Activated CD8-positive, alpha-beta memory T cell treated with anti-CD3 and anti-CD28 coated beads for 24 hours (primary cell): ENCODE measurements at regions not wholly inside any gene's neighbourhood (a gene's known extent, or its start where the extent isn't known, plus 50 kb on each side); places are given as distances from the start of the nearest gene placed in this dataset.

Experiments used
- DNase-seq: peaks from one replicate; pipeline ENCODE4 v3.0.0-alpha.2; 2020

GRCh38 chr11:16685914-16686313 lies 52.5 kb upstream of the C11orf58 start:
- DNase-seq = no peak

GRCh38 chr11:16678466-16679116 lies 59.9 kb upstream of the C11orf58 start:
- no peak for DNase-seq

- DNase-seq = no peak
Observed at GRCh38 chr11:16669799-16670415, 68.5 kb upstream of the C11orf58 start.

DNA sequence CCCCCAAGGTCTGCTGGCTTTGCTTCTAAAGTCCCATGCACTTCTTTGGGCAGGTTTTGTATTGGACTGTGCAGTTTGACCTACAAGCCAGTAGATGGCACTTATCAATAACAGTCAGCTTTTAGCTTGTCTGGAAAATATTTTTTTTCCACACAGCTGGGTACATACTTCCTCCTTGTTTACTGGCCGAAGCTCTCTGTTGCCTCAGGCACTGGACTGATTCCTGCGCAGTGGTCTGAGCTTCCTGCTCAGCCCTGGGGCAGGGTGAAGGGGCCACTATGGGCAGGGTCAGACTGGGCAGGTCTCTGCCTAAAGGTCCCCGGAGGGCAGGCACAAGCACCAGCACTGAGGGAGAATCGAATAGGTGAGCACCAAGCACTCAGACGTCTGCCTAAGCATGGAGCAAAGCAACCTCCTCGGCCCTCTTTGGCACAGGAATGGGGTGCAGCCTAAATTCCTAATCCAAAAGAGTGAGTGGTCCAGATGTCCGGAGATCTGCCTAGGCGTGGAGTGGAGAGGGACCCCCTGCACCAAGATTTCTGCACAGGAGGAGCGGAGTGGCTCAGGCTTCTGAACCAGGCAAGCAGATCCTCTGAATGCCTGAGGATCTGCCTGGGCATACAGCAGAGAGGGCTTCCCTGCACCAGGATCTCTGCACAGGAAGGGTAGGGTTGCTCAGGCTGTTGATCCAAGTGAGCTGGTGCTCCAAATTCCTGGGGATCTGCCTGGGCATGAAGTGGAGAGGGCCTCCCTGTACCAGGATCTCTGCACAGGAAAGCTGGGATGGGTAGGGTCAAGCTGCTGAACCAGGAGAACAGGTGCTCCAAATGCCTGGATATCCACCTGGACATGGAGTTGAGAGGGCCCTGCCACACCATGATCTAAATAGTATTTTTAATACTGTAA lies 105.9 kb upstream of the C11orf58 start:
- DNase-seq = no peak

- no peak for DNase-seq
Observed at GRCh38 chr11:16630651-16631050, 107.8 kb upstream of the C11orf58 start.

DNA sequence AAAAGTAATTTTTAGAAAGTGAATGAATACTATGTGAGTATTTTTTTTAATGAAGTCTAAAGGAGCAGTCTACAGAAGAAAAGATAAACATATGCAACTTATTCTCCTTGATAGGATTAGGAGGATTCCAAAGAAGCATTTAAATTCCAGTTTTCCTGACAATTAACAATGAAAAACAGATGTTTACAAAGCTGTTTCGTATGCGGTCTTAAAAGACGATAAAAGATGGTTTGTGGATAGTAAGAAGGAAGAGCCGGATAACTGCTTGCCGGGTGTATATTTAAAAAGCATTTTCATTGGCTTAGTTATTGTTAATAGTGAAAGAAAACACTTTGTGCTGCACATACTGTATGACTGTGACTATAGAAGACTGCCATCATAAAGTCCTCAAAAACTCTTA lies 120.0 kb upstream of the C11orf58 start:
- DNase-seq = no peak

DNA sequence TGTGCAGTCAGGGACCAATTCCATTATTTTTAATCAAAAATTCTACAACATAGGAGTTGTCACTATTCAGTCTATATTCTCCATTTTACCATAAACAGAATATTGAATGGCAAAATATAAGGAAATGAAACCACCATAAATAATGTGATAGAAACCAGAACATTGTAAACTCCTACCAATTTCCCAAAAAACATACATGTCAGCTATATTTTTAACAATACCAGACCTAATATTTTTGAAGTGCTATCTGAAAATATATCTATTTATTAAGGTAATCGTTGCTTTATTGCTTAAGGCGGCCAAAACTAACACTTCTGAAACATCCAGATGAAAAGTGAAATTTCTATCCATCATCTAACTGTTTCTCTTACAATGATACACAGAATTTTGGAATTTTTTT lies 123.0 kb upstream of the C11orf58 start:
- no peak for DNase-seq

- DNase-seq = peak; percentile 81
Observed at GRCh38 chr11:16613512-16614381, 124.7 kb upstream of the C11orf58 start.

GRCh38 chr11:16613262-16613511 lies 125.3 kb upstream of the C11orf58 start:
- DNase-seq = no peak

DNA sequence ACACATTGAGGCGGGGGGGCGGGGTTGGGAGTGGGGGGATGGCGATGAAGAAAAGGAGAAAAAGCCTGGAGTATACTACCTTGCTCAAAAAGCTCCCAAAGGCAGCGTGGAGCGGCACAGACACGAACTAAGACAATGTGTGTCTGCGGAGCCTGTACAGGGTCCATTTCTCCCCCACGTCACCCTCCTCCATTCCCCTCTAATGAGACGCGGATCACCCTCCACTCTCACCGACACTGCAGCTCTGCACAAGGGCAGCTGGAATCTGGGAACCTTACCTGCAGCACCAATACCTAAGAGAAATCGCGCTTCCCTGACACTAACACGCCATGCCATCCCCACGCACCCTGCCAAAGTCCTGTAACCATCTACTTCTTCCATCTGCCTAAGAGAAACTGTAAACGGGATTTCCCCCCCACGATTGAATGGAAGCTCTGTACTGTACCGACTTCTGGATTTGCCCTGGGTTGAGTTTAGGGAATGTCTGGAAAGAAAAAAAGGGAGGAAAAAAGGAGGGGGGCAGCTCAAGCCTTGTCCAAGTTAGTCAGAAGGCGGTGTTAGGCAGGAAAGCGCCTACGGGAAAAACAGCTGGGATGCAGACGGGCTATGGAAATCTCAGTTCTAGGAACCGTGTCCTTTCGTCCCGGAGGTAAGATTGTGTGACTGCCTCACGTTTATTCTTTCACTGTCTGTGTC lies 125.7 kb upstream of the C11orf58 start:
- DNase-seq = no peak

- DNase-seq = no peak
Observed at GRCh38 chr11:16611926-16612565, 126.4 kb upstream of the C11orf58 start.

GRCh38 chr11:16611401-16611921 lies 127.0 kb upstream of the C11orf58 start:
- DNase-seq = no peak

DNA sequence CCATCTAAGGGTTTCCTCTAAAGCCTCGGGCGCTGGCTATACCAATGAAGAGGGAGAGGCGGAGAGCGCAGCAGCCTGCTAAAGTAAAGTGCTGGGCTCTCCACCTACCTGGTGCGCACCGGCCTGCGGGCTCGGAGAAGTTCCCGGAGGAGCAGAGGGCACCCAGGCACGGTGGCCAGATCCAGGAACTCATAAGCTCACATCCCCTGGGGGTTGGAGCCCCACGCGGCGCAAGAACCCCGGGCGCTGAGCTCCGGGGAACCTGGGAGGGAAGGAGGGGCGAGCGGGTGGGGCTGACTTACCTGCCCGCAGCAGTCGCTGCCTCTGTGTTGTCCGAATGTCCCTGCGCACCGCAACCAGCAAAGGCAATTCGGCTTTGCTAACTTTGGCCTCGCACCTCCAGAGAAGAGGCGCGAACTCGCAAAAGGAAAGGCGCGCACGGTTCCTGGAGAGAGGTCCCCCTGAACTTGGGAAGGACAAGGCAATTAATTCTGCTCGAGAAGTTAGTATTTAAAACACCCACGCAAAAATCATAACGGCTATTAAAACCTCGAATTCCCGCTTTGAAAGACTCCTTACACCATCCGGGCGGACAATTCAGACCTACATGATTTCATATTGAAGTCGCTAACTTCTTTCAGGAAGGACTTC lies 127.6 kb upstream of the C11orf58 start:
- DNase-seq = no peak

- no peak for DNase-seq
Observed at GRCh38 chr11:16610213-16610737, 128.2 kb upstream of the C11orf58 start.

DNA sequence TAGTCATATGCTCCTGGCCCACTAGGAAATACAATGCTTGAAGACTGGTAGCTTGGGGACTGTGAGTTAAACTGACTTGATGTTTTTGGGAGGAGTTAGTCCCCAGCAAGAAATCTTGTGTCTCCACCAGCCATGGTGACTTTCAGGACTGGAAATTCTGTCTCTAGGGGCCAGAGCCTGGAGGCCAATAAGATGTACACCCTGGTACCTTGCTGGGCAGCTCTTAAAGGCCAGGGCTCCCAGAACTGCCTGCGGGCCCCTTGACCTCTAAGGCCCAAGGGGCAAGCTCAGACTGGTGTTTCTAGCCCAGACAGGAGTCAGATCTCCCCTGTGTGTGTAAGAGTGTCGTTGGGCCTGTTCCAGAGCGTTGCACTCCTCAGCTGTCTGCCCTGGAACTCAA lies 128.7 kb upstream of the C11orf58 start:
- no peak for DNase-seq

GRCh38 chr11:16607675-16608644 lies 130.5 kb upstream of the C11orf58 start:
- DNase-seq = no peak

DNA sequence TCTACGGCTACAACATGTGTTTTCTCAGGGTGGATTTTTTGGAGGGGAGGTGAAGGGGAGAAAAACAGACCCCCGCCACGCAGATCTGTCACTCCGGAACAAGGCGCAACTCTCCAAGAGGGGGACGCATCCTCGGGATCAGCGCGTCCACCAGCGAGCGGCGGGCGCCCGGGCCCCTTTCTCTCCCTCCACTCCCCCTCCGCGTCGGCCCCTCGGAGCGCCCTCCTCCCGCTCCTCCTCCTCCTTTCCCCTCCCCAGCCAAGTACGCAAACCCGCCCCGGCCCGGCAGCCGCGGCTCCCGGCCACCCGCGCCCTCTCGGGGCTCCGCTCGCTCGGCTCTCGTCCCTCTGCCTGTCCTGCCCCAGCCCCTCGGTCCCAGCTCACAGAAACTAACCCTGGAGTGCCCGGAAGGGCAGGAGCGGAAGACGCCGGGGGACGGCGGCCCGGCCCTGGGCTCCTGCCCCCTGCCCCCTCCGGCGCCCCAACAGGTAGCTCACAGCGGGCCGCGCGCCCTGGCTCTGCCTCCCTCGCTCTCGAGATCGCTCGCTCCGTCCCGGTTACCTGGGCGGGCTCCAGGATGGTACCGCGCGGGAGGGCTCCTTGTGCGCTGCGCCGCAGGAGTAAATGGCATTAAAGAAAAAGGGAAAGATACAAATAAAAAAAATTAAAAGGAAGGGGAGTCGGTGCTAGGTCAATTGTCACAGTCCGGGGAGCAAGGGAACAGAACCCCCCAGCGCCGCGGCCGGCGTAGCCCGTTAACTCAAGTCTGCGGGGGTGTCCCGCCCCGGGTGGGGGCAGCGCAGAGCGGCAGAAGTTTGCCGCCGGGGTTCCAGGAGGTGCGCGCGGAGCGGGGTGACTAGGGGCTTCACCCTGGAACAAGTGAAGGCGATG lies 131.4 kb upstream of the C11orf58 start:
- DNase-seq = no peak
